Epidermal melanocyte (primary cell): ENCODE measurements at regions not wholly inside any gene's neighbourhood (a gene's known extent, or its start where the extent isn't known, plus 50 kb on each side); places are given as distances from the start of the nearest gene placed in this dataset.
"Not testable (repeated sequence)": the region's sequence is repeated elsewhere in the genome, so short reads cannot be mapped to it uniquely, and the experiment has no call there.

Source experiments
- DNase-seq: peaks from one replicate; pipeline ENCODE4 v3.0.0; 2011; ENCODE audit warnings: low spot score; ENCODE audit not compliant: insufficient read length

- DNase-seq, result no peak
Observed at GRCh38 chr4:148676344-148676743, 234.1 kb upstream of the NR3C2 start.

DNA sequence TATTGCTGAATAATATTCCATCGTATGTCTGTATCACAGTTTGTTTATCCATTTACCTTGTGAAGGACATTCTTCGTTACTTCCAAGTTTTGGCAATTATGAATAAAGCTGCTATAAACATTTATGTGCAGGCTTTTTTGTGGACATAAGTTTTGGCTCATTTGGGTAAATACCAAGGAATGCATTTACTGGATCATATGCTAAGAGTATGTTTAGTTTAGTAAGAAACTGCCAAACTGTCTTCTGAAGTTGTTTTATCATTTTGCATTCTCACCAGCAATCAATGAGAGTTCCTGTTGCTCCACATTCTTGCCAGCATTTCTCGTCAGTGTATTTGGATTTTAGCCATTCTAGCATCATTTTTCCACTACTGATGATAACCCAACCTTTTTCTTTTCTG, 232.7 kb upstream of the NR3C2 start:
- DNase-seq, result no peak

GRCh38 chr4:148664636-148665035, 222.4 kb upstream of the NR3C2 start:
- DNase-seq, result no peak

DNA sequence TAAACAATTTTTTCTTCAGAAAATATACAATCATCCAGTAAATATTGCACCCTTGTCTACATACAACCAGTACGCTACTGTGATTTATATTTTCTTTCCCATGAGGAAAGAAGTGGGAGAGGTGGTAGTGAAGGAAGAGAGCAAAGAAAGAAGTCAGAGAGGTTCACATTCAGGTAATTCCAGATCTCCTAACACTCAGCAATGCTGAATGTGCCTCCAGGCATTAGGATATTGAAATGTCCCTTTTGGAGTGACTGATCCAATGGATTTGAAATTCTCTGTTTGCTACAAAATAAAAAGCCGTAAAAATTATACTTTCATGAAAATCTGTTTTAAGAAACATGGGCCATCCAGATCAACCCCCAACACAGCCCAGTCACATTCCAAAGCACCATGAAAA, 211.9 kb upstream of the NR3C2 start:
- no peak for DNase-seq

DNA sequence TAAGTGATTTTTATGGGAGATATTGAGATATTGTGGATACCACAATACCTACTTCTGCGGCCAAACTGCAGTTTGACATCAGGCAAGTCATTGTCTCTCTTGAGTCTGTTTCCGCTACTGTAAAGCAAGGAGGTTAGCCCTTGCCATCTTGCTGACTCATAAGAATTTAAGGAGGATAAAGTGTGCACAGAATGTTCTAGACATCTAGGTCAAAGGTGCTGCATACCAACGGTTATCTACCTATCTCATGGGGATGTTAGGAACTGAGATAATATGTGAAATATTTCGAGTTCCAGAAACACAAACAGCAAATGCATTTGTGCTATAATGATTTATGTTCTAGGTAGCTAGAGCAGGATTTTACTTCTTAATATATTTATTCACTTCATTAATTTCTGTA, 211.5 kb upstream of the NR3C2 start:
- no peak for DNase-seq

GRCh38 chr4:148651991-148652390, 209.8 kb upstream of the NR3C2 start:
- DNase-seq, result no peak

DNA sequence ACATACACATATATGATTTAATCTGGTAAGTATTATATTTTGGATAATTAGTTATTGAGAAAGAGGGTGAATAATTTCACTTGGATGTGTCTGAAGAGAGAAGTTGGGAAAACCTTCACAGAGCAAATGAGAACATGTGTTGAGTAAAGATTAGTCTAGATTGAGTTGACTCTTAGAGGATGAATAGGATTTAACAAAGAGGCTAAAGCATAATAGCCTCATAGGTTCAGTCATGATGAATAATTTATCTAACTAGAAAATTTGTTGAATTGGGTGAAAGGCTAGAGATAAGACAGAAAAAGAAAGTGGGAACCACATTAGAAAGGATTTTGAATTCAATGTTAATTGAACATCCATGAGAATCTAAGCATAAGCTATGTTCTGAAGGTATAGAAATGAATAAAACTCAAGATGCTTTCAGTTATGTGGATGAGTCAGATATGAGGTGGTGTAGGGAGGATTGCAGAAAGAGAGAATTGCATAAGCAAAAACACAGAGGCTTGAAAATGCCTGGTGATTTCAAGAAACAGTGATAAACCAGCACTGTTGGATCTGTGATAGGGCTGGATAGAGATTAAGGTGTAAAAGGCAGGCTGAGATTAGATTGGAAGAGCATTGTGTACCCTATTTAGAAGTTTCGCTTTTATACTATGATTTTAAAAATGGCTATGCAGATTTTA, 207.6 kb upstream of the NR3C2 start:
- no peak for DNase-seq

DNA sequence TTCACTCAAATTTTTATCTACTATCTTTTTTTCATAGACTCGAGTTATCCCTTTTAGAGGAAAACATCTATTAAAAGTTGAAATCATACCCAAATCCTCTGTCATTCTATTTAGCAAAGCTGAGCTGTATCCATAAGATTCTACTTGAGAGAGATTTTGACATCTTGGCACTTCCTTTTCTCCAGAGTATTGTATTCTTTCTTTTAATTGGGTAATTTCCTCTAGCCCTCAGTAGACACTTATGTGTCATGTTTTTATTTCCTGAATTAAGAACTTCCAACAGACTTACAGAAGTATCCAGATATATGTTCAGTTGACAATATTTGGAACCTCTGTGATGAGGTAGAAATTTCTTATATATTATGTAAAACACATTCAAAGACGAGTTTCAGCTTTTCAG, 201.6 kb upstream of the NR3C2 start:
- no peak for DNase-seq

DNA sequence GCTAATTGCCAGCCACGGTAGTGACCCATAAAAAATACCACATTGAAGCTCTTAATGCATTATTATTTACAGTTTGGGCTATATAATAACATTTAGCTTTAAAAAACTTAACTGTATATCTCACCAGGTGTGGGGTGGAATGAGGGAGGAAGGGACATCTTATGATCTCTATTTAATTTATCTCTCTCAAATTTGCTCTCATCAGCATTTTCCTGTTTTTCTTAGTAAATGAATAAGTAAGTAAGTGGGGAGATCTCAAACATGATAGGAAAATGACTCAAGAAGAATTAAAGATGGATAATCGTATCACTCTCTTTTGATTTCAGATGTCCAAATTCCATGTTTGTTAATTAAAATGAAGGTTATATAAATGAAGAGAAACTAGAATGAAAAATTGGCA, 200.7 kb upstream of the NR3C2 start:
- no peak for DNase-seq

DNA sequence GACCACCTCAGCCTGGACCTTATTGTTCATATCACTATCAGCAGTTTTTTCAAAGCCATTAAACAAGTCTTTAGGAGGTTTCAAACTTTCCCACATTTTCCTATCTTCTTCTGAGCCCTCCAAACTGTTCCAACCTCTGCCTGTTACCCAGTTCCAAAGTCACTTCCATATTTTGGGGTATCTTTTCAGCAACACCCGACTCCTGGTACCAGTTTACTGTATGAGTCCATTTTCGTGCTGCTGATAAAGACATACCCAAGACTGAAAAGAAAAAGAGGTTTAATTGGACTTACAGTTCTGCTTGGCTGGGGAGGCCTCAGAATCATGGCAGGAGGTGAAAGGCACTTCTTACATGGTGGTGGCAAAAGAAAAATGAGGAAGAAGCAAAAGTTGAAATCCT, 195.9 kb upstream of the NR3C2 start:
- not testable (repeated sequence) for DNase-seq

DNA sequence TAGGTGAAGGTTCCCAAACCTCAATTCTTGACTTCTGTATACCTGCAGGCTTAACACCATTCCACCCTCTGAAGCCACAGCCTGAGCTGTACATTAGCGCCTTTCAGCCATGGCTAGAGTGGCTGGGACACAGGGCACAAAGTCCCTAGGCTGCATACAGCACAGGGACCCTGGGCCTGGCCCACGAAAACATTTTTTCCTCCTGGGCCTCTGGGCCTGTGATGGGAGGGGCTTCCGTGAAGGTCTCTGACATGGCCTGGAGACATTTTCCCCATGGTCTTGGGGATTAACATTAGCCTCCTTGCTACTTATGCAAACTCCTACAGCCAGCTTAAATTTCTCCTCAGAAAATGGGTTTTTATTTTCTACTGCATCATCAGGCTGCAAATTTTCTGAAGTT, 195.2 kb upstream of the NR3C2 start:
- not testable (repeated sequence) for DNase-seq

- no peak for DNase-seq
Observed at GRCh38 chr4:148634476-148634875, 192.3 kb upstream of the NR3C2 start.

GRCh38 chr4:148633720-148634119, 191.5 kb upstream of the NR3C2 start:
- DNase-seq, result no peak

DNA sequence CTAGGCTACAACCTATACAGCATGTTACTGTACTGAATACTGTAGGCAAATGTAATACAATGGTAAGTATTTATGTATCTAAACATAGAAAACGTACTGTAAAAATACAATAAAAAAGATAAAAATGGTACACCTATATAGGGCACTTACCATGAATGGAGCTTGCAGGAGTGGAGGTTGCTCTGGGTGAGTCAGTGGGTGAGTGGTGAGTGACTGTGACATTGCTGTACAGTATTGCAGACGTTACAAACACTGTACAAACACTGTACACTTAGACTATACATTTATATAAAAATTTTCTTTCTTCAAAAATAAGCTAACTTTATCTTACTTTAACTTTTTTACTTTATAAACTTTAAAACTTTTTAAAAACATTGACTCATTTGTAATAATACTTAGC, 190.3 kb upstream of the NR3C2 start:
- DNase-seq, result no peak

- DNase-seq, result no peak
Observed at GRCh38 chr4:148630051-148630450, 187.8 kb upstream of the NR3C2 start.

DNA sequence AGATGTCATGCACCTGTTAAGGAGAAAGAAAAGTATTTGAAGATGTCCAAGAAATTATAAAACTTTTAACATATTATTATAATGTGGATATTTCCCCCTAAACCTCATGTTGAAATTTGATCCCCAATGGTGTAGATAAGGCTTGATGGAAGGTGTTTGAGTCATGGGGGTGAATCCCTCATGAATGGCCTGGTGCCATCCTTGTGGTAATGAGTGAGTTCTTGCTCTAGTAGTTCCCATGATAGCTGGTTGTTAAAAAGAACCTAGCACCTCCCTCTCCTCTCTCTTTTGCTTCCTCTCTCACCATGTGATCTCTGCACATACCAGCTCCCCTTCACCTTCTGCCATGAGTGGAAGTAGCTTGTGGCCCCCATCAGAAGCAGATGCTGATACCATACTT, 176.6 kb upstream of the NR3C2 start:
- no peak for DNase-seq

GRCh38 chr4:148608968-148609367, 166.8 kb upstream of the NR3C2 start:
- no peak for DNase-seq

DNA sequence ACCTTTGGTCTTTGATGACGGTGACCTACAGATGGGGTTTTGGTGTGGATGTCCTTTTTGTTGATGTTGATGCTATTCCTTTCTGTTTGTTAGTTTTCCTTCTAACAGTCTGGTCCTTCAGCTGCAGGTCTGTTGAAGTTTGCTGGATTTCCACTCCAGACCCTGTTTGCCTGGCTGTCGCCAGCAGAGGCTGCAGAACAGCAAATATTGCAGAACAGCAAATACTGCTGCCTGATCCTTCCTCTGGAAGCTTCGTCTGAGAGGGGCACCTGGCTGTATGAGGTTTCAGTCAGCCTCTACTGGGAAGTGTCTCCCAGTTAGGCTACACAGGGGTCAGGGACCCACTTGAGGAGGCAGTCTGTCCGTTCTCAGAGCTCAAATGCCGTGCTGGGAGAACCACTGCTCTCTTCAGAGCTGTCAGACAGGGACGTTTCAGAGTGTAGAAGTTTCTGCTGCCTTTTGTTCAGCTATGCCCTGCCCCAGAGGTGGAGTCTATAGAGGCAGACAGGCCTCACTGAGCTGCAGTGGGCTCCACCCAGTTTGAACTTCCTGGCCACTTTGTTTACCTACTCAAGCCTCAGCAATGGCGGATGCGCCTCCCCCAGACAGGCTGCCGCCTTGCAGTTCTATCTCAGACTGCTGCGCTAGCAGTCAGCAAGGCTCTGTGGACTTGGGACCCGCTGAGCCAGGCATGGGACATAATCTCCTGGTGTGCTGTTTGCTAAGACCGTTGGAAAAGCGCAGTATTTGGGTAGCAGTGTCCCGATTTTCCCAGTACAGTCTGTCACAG, 156.4 kb upstream of the NR3C2 start:
- not testable (repeated sequence) for DNase-seq

- no peak for DNase-seq
Observed at GRCh38 chr4:148589182-148589581, 147.0 kb upstream of the NR3C2 start.

GRCh38 chr4:148575577-148575976, 133.4 kb upstream of the NR3C2 start:
- DNase-seq, result no peak

- no peak for DNase-seq
Observed at GRCh38 chr4:148574911-148575310, 132.7 kb upstream of the NR3C2 start.

GRCh38 chr4:148574502-148574901, 132.3 kb upstream of the NR3C2 start:
- no peak for DNase-seq

DNA sequence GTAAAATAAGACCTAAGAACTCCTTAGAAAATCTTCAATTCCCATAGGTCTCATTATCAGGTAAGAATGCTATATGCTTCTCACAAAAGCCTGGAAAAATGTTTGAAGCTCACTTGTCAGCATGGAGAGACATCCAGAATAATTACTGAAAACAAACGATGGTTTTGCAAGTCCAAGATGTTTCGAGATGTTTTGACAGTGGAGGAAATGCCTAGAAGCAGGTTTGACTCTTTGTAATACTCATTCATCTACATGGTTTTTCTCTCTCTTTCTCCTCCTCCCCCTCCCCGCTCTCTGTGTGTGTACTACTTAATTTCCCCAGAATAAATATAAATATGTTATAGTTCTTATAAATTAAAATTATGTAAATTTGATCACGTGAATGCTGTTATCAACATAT, 131.9 kb upstream of the NR3C2 start:
- DNase-seq, result no peak
